SU-DHL-6 (cell line): ENCODE measurements at regions not wholly inside any gene's neighbourhood (a gene's known extent, or its start where the extent isn't known, plus 50 kb on each side); places are given as distances from the start of the nearest gene placed in this dataset.

Experiments
- H2AFZ ChIP-seq: fragments of 200-600 bp; sonication (generic); 2 replicates; pipeline ENCODE4 v1.6.1; 2014; ENCODE audit warnings: low read depth, mild to moderate bottlenecking, moderate library complexity, mixed read lengths, antibody characterized with exemption, low read length; ENCODE audit not compliant: severe bottlenecking
- H3F3A ChIP-seq: fragments of 200-600 bp; shearing (Covaris generic); 2 replicates; pipeline ENCODE4 v1.6.0; 2016; ENCODE audit warnings: antibody characterized with exemption, mild to moderate bottlenecking; ENCODE audit not compliant: insufficient read depth
- H3K27ac ChIP-seq: fragments of 200-600 bp; sonication (generic); 2 replicates; pipeline ENCODE4 v1.5.1; 2016; ENCODE audit warnings: low read depth, mild to moderate bottlenecking, low read length, moderate library complexity, mixed read lengths
- H3K27me3 ChIP-seq: fragments of 200-600 bp; sonication (generic), shearing (Covaris generic); 2 replicates; pipeline ENCODE4 v1.6.0; 2014; ENCODE audit warnings: mild to moderate bottlenecking, low read length
- H3K36me3 ChIP-seq: fragments of 200-600 bp; sonication (generic); 2 replicates; pipeline ENCODE4 v1.6.1; 2014; ENCODE audit warnings: mild to moderate bottlenecking, low read length, mixed read lengths
- H3K4me2 ChIP-seq: fragments of 300-600, 200-600 bp; shearing (Covaris generic), sonication (generic); 2 replicates; pipeline ENCODE4 v1.6.0; 2014; ENCODE audit warnings: low read length, low read depth, mild to moderate bottlenecking; ENCODE audit not compliant: poor library complexity, severe bottlenecking
- H3K4me3 ChIP-seq: fragments of 200-600 bp; sonication (generic); 2 replicates; pipeline ENCODE4 v1.5.1; 2014; ENCODE audit warnings: antibody characterized with exemption, low read length, mild to moderate bottlenecking, mixed read lengths; ENCODE audit not compliant: insufficient read depth, poor library complexity, severe bottlenecking
- H3K79me2 ChIP-seq: fragments of 200-600 bp; sonication (generic); 2 replicates; pipeline ENCODE4 v1.6.1; 2014; ENCODE audit warnings: mild to moderate bottlenecking, low read length, moderate library complexity; ENCODE audit not compliant: insufficient read depth
- H3K9ac ChIP-seq: fragments of 200-600 bp; sonication (generic); 2 replicates; pipeline ENCODE4 v1.7.0; 2014; ENCODE audit warnings: mild to moderate bottlenecking, low read length
- H3K9me2 ChIP-seq: fragments of 200-600 bp; sonication (generic); replicated peaks from 2 replicates; pipeline ENCODE4 v1.6.1; 2014; ENCODE audit warnings: low read length; ENCODE audit not compliant: insufficient read depth
- H3K9me3 ChIP-seq: fragments of 200-600 bp; sonication (generic); 2 replicates; pipeline ENCODE4 v1.6.1; 2014; ENCODE audit warnings: low read length, mixed read lengths; ENCODE audit not compliant: insufficient read depth
- H4K20me1 ChIP-seq: fragments of 200-600 bp; sonication (generic); 2 replicates; pipeline ENCODE4 v1.6.1; 2014; ENCODE audit warnings: low read depth, mild to moderate bottlenecking, antibody characterized with exemption, low read length, moderate library complexity, mixed read lengths
- CTCF ChIP-seq: fragments of 200-600 bp; sonication (generic); IDR thresholded peaks from one replicate; pipeline ENCODE4 v1.5.1; 2017; ENCODE audit warnings: antibody characterized with exemption, mild to moderate bottlenecking, low read length, moderate library complexity; ENCODE audit not compliant: insufficient read depth, poor library complexity, severe bottlenecking
- EZH2phosphoT487 ChIP-seq: fragments of 200-600 bp; sonication (generic), shearing (Covaris generic); conservative IDR thresholded peaks from 2 replicates; pipeline ENCODE4 v1.6.1; 2018; ENCODE audit warnings: mild to moderate bottlenecking, antibody characterized with exemption, low read length, moderate library complexity, mixed read lengths

GRCh38 chr1:22388671-22389450 lies 62.8 kb upstream of the ZBTB40 start:
- TF ChIP-seq EZH2phosphoT487 (no peak), CTCF (no peak)
- Histone ChIP-seq H3K9me3 (no peaks in the 10 kb centered on the region), H3K79me2 (no peaks in the 10 kb centered on the region), H2AFZ (no peak overlapping the region), H3K27ac (no peak overlapping the region), H3K4me2 (no peak overlapping the region), H3K27me3 (no peaks in the 10 kb centered on the region), H3F3A (no peaks in the 10 kb centered on the region), H3K36me3 (no peaks in the 10 kb centered on the region), H3K9ac (no peak overlapping the region), H3K9me2 (no peaks in the 10 kb centered on the region), H3K4me3 (no peak overlapping the region), H4K20me1 (no peaks in the 10 kb centered on the region)

- H3K27ac ChIP-seq: no peak overlapping the region
- H3K4me3 ChIP-seq: no peak overlapping the region
- no peaks in the 10 kb centered on the region for H3F3A ChIP-seq
- no peaks in the 10 kb centered on the region for H3K36me3 ChIP-seq
- no peaks in the 10 kb centered on the region for H3K27me3 ChIP-seq
- H3K4me2 ChIP-seq: no peak overlapping the region
- H3K9ac ChIP-seq: no peak overlapping the region
- H2AFZ ChIP-seq: no peak overlapping the region
- H3K9me3 ChIP-seq: no peaks in the 10 kb centered on the region
- H3K9me2 ChIP-seq: no peaks in the 10 kb centered on the region
- H4K20me1 ChIP-seq: no peaks in the 10 kb centered on the region
- H3K79me2 ChIP-seq: no peaks in the 10 kb centered on the region
- no peak for TF ChIP-seq EZH2phosphoT487
- TF ChIP-seq CTCF: no peak
Observed at GRCh38 chr1:22393587-22393986, 58.1 kb upstream of the ZBTB40 start.

DNA sequence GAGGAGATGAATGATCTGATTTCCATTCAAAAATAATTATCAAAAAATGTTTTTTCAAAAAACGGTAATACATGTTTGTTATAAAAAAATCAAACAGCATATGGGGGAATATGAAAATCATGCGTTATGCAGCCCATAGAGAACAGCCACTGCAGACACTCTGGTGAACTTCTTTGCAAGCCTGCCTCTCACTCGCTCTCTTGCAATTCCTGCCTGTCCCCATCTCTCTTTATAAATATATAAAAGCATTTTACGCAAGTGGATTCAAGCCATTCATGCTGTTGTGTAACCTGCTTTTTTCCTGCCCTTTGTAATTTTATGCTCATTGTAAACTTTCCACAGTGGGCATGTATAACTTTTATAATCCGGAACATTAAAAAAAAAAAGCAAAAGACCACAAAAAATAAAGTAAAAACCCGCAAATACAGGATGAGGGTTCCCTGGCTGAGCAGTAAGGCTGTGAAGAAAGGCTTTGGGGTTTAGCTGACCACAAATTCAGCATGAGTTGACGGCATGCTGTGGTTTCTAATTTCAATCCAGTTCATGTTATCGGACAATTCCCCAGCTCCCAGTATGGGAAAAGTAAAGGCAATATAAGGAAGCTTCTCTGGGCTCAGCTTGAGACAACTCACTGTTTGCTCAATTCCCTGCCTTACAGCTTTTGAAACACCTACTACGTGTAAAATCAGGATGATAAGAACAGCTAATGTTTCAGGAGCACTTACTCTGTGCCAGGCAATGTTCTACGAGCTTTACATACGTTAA lies 52.8 kb upstream of the ZBTB40 start:
- Histone ChIP-seq H3K36me3 (no peaks in the 10 kb centered on the region), H3K79me2 (no peaks in the 10 kb centered on the region), H3K27ac (no peak overlapping the region), H3K4me3 (no peak overlapping the region), H3K4me2 (no peak overlapping the region), H3K9me3 (no peaks in the 10 kb centered on the region), H3F3A (no peaks in the 10 kb centered on the region), H4K20me1 (no peaks in the 10 kb centered on the region), H3K9ac (no peak overlapping the region), H2AFZ (no peak overlapping the region), H3K27me3 (no peaks in the 10 kb centered on the region), H3K9me2 (no peaks in the 10 kb centered on the region)
- no peak for TF ChIP-seq EZH2phosphoT487
- no peak for TF ChIP-seq CTCF
